ENCODE measurements at regions not wholly inside any gene's neighbourhood (a gene's known extent, or its start where the extent isn't known, plus 50 kb on each side); places are given as distances from the start of the nearest gene placed in this dataset.

- no peaks in the 10 kb centered on the region for H3F3A ChIP-seq (ENCODE audit: insufficient read depth)
- TF ChIP-seq CTCF (IDR thresholded peaks at IDR 0.05; ENCODE audit: insufficient read depth, low read length, poor library complexity, severe bottlenecking) (no peak), EZH2phosphoT487 (conservative IDR thresholded peaks at IDR 0.05; ENCODE audit: low read length) (no peak)
- no peak overlapping the region for H3K4me3 ChIP-seq (ENCODE audit: insufficient read depth, low read length, poor library complexity, severe bottlenecking)
- H2AFZ ChIP-seq (ENCODE audit: low read depth, low read length, severe bottlenecking), result no peak overlapping the region
- H3K9ac ChIP-seq (ENCODE audit: low read length), result no peak overlapping the region
- H3K36me3 ChIP-seq (ENCODE audit: low read length), result no peaks in the 10 kb centered on the region
- no peak overlapping the region for H3K27ac ChIP-seq (ENCODE audit: low read depth, low read length)
- H3K27me3 ChIP-seq (ENCODE audit: low read length), result no peaks in the 10 kb centered on the region
- H3K79me2 ChIP-seq (ENCODE audit: insufficient read depth, low read length), result no peaks in the 10 kb centered on the region
- H3K9me3 ChIP-seq (ENCODE audit: insufficient read depth, low read length), result no peaks in the 10 kb centered on the region
- no peaks in the 10 kb centered on the region for H4K20me1 ChIP-seq (ENCODE audit: low read depth, low read length)
- H3K9me2 ChIP-seq (replicated peaks; ENCODE audit: insufficient read depth, low read length), result no peaks in the 10 kb centered on the region
- no peak overlapping the region for H3K4me2 ChIP-seq (ENCODE audit: low read depth, low read length, poor library complexity, severe bottlenecking)
Observed at GRCh38 chr4:54937501-54937900, 187.9 kb downstream of the KDR start.

GRCh38 chr4:54933579-54933978 lies 191.8 kb downstream of the KDR start:
- Histone ChIP-seq H3K79me2 (ENCODE audit: insufficient read depth, low read length) (no peaks in the 10 kb centered on the region), H3K4me3 (ENCODE audit: insufficient read depth, low read length, poor library complexity, severe bottlenecking) (no peak overlapping the region), H3K9ac (ENCODE audit: low read length) (no peak overlapping the region), H3K27ac (ENCODE audit: low read depth, low read length) (no peak overlapping the region), H3K36me3 (ENCODE audit: low read length) (no peaks in the 10 kb centered on the region), H3F3A (ENCODE audit: insufficient read depth) (no peaks in the 10 kb centered on the region), H3K27me3 (ENCODE audit: low read length) (no peaks in the 10 kb centered on the region), H3K9me2 (replicated peaks; ENCODE audit: insufficient read depth, low read length) (no peaks in the 10 kb centered on the region), H4K20me1 (ENCODE audit: low read depth, low read length) (no peaks in the 10 kb centered on the region), H3K4me2 (ENCODE audit: low read depth, low read length, poor library complexity, severe bottlenecking) (no peak overlapping the region), H3K9me3 (ENCODE audit: insufficient read depth, low read length) (no peaks in the 10 kb centered on the region), H2AFZ (ENCODE audit: low read depth, low read length, severe bottlenecking) (no peak overlapping the region)
- TF ChIP-seq CTCF (IDR thresholded peaks at IDR 0.05; ENCODE audit: insufficient read depth, low read length, poor library complexity, severe bottlenecking) (no peak), EZH2phosphoT487 (conservative IDR thresholded peaks at IDR 0.05; ENCODE audit: low read length) (no peak)

- Histone ChIP-seq H3F3A (ENCODE audit: insufficient read depth) (no peaks in the 10 kb centered on the region), H3K9me2 (replicated peaks; ENCODE audit: insufficient read depth, low read length) (no peaks in the 10 kb centered on the region), H3K9ac (ENCODE audit: low read length) (no peak overlapping the region), H3K27me3 (ENCODE audit: low read length) (no peaks in the 10 kb centered on the region), H4K20me1 (ENCODE audit: low read depth, low read length) (no peaks in the 10 kb centered on the region), H3K9me3 (ENCODE audit: insufficient read depth, low read length) (no peaks in the 10 kb centered on the region), H3K36me3 (ENCODE audit: low read length) (no peaks in the 10 kb centered on the region), H2AFZ (ENCODE audit: low read depth, low read length, severe bottlenecking) (no peak overlapping the region), H3K27ac (ENCODE audit: low read depth, low read length) (no peak overlapping the region), H3K79me2 (ENCODE audit: insufficient read depth, low read length) (no peaks in the 10 kb centered on the region), H3K4me3 (ENCODE audit: insufficient read depth, low read length, poor library complexity, severe bottlenecking) (no peak overlapping the region), H3K4me2 (ENCODE audit: low read depth, low read length, poor library complexity, severe bottlenecking) (no peak overlapping the region)
- TF ChIP-seq CTCF (IDR thresholded peaks at IDR 0.05; ENCODE audit: insufficient read depth, low read length, poor library complexity, severe bottlenecking) (no peak), EZH2phosphoT487 (conservative IDR thresholded peaks at IDR 0.05; ENCODE audit: low read length) (no peak)
Observed at GRCh38 chr4:54930226-54930625, 195.2 kb downstream of the KDR start.

GRCh38 chr4:54929459-54929858 lies 195.9 kb downstream of the KDR start:
- no peaks in the 10 kb centered on the region for H3K9me2 ChIP-seq (replicated peaks; ENCODE audit: insufficient read depth, low read length)
- H3K4me3 ChIP-seq (ENCODE audit: insufficient read depth, low read length, poor library complexity, severe bottlenecking), result no peak overlapping the region
- H3K36me3 ChIP-seq (ENCODE audit: low read length), result no peaks in the 10 kb centered on the region
- no peaks in the 10 kb centered on the region for H3F3A ChIP-seq (ENCODE audit: insufficient read depth)
- H3K4me2 ChIP-seq (ENCODE audit: low read depth, low read length, poor library complexity, severe bottlenecking), result no peak overlapping the region
- no peak overlapping the region for H2AFZ ChIP-seq (ENCODE audit: low read depth, low read length, severe bottlenecking)
- no peak overlapping the region for H3K27ac ChIP-seq (ENCODE audit: low read depth, low read length)
- H3K9ac ChIP-seq (ENCODE audit: low read length), result no peak overlapping the region
- no peaks in the 10 kb centered on the region for H3K79me2 ChIP-seq (ENCODE audit: insufficient read depth, low read length)
- no peaks in the 10 kb centered on the region for H3K9me3 ChIP-seq (ENCODE audit: insufficient read depth, low read length)
- no peaks in the 10 kb centered on the region for H3K27me3 ChIP-seq (ENCODE audit: low read length)
- no peak for TF ChIP-seq EZH2phosphoT487 (conservative IDR thresholded peaks at IDR 0.05; ENCODE audit: low read length)
- no peak for TF ChIP-seq CTCF (IDR thresholded peaks at IDR 0.05; ENCODE audit: insufficient read depth, low read length, poor library complexity, severe bottlenecking)
- H4K20me1 ChIP-seq (ENCODE audit: low read depth, low read length), result no peaks in the 10 kb centered on the region

Data from SU-DHL-6 (cell line).